Stimulated activated CD4-positive, alpha-beta T cell treated with anti-CD3 and anti-CD28 coated beads, Interleukin-4, amount 100 ng/mL, for 24 hours (primary cell): ENCODE measurements at regions not wholly inside any gene's neighbourhood (a gene's known extent, or its start where the extent isn't known, plus 50 kb on each side); places are given as distances from the start of the nearest gene placed in this dataset.
A peak's percentile ranks its signal among the peaks of the same experiment; 100 is the strongest.

Experiments
- DNase-seq: peaks from one replicate; pipeline ENCODE4 v3.0.0-alpha.2; 2020

DNA sequence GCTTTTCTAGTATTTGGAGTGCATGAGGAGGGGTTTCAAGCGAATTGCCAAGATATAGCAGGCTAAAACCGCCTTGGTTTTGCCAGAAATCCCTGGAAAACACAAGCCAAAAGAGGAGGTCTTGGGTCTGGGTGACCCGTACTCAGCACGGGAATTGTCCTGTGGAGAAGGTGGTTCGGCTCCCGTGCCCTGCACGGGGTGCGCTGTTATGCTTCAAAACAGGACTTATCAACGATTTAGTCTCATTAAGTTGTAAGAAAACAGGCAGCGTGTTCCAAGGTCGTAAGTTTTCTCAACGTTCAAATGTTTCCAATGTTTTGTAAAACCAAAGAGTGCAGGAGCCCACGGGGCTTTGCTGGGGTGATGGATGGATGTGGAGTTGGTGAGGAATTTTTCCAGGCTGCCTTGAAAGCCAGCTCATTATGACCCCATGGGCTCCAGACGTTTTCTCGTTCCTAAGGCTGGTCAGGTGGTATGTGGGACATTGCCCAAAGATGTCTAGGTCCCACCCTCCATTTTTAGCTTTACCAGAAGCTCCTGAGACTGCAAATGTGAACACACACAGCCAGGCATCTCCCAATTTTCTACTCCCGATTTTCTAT, 75.4 kb upstream of the CLDN14 start:
- no peak for DNase-seq

DNA sequence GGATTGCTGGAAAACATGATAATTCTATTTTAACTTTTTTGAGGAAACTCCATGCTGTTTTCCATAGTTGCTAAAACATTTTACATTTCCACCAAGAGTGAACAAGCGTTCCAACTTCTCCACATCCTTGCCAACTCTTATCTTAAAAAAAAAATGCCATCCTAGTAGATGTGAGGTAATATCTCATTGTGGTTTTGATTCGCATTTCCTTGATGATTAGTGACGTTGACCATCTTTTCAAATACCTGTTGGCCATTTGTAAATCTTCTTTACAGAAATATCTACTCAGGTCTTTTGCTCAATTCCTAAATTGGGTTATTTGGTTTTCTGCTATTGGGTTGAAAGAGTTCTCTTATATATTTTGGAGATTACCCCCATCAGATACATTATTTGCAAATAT, 77.4 kb upstream of the CLDN14 start:
- no peak for DNase-seq

DNA sequence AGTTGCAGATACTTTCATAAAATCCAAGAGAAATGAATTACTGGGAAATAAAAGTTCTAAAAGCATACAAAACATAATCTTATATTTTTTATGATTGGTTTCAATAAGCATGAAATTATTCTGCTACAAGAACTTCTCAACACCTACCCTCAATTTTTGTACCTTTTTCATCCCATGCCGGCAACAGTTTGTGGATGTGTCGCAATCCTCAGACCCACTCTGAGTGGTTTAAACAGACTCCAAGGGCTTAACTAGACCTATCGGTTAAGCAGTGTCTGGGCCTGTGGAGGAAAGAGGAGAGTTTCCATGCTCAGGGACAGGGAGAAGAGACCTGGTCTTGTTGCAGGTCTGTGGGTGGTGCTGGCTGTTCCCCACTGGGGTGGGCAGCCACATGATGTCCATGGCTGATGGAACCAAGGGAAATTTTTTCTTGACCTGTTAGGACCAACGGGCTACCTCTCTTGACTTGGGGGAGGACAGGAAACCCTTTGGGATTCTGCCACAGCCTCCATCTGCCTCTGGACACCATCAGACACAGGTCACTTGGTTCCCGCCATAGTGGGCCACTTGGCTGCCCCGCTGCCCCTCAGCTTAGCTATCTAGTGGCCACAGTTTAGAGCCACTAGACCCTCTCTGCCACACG, 81.1 kb upstream of the CLDN14 start:
- no peak for DNase-seq

DNA sequence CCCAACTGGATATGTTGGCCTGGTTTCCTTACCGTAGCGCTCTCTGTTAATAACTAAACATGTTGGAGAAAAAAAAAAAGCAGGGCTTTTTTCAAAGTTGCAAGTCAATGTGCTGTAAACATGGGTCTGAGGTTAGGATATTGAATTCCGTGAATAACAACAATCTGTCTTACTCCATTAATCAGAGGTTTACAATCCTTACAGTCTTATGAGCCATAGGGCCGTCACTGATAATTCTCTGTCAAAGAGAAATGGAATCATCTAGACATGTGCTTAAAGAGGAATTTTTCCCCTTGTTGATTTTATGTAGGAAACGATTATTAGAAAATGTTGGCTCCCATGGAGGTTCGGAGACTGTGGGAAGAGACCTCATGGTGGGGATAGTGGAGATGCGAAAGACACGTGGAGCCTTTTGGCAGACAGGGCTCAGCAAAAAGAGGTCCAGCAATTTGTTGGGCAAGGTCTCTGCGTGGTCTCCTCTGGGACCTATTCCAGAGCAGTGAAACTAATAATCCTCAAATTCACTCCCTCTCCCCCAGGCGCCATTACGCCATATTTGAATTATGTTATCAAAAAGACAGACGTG, 83.5 kb upstream of the CLDN14 start:
- no peak for DNase-seq

DNA sequence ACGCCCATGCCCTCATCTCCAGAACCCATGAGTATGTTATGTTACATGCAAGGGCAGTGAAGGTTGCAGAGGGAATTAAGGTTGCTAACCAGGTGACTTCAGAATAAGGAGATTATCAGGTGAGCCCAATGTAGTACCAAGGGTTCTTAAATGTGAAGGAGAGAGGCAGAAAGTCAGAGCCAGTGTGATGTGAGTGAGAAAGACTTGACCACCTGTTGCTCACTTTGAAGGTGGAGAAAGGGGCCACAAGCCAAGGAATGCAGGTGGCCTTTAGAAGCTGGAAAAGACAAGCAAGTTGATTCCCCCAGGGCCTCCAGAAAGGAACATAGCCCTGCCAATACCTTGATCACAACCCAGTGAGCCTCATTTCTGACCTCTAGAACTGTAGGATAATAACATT, 84.7 kb upstream of the CLDN14 start:
- no peak for DNase-seq

DNA sequence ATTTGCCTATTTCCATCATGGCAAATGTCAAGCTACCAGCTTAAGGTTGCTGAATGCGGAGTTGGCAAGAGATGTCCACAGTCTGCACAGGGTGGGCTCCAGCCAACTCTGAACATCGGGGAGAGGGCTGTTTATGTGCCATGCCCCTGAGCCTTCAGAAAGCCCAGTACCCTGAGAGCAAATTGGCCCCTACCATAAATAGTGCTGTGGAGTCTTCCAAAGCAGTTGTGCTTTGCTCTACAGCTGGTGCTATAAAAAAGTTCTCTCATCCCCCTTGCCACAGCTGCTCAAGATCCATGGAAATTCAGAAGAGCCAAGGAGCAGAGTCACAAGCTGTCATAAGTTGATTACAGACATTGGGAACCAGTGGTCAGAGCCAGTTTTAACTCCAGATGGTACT, 85.6 kb upstream of the CLDN14 start:
- DNase-seq = no peak

DNA sequence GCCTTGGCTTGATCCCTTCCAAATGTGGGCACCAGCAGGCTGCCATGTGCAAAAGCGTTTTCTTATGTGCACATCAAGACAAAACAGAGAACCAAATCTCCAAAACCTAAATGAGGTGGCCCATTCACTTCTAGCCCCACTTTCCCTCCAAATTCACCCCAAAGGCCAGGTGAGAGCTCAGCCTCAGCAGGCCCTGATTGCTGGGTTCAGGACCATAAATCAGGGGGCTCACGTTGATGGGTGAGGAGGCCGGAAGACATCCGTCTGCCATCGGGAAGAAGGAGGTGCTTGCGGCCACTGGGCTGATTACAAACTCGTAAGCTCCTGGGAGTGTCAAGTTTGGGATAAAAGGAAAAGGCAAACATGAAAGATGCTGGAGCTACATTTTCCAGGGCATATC, 86.7 kb upstream of the CLDN14 start:
- DNase-seq = no peak

DNA sequence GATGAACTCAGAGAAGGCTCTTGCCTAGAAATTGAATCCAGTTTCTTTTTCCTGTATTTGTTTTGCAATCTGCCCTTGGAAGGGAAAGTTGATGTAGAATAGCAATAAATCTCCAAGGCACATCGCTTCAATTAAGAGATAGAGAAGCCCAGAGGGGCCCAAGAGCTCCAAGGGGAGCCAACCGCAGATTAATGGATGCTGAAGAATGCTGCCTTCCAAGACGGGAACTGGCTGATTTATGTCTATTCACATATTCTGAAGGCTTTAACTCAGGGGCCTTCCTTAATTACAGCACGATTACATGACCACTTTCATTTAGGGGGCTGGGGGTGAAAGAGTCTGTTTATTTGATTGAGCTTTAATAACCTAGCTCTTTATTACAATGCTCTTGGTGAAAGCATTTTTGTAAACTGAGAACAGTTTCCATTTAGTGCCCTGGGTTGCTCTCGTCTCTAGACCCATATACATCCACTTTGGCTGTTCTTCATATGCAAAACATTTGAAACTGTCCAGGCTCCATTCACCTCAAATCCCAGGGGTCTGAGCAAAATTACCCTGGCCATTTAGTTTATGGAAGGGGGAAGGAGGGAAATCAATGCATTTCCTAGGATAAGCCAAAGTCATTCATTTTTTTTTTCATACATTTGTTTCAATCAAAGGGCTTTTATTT, 87.4 kb upstream of the CLDN14 start:
- no peak for DNase-seq

DNA sequence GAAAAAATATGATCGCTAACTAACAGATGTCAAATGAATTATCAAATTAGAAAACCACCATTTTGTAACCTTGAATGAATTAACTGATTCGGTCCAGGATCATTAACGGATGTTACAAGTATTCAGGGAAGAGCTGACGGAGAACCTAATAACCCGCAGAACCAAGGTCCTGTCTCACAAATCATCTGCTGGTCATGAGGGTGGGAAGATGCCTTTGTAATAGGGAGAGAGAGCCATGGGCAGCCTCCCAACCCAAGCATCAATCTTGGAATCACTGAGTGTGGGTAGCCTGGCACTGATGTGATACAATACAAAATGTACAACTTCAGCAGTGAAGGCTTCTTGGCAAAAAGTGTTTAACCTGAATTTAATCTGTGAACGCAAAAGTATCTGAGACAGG, 89.6 kb upstream of the CLDN14 start:
- DNase-seq = no peak

DNA sequence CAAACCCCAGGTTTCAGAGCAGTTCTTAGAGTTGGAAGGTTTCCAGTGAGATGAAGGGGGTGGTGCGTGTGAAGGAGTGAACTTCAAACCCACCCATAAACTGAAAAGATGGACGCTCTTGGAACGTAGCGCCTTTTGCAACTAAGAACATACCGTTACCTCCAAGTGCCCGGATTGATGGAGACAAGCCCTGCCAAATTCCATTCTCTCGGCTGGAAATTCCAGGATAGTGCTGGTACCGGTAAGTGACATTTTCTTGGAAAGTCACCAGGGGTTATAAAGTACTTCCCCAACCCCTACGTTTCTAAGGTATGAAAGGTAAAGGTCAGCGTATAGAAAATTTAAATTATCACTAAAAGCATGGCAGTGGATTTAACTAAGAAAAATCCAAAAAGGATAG, 91.6 kb upstream of the CLDN14 start:
- DNase-seq = no peak

DNA sequence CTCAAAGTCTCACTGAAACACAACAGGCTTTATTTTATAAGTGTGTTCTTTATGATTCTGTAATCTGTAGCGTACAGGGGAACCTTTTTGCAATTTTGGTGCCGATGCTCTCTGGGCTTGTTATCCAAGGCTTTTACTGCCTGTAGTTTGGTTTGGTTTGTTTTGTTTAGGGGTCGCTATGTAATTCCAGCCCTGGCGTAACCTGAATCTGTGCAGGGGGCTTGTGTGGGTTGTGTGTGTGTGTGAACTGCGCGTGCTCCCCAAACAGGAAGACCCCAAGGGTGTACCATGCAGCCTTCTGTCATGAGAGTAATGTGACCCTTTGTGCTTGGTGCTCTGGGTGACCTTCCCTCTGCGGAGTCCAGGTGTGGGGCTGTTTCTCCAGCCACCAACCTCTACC, 92.1 kb upstream of the CLDN14 start:
- no peak for DNase-seq

DNA sequence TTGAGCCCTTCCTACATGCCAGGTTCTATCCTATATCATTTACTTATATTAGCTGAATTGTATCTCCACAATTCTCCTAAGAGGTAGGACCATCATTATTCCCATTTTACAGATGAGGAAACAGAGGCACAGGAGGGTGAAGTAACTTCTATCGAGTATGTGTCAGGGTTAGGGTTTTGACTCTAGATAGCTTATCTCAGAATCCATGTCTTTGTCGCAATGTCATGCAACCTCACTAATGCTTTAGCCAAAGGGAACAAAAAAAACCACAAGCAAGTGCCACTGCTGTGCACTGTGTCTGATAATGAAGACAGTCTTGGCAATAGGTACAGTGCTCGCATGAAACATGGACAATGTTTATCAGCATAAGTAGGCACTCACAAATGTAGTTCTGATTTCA, 95.4 kb upstream of the CLDN14 start:
- no peak for DNase-seq

DNA sequence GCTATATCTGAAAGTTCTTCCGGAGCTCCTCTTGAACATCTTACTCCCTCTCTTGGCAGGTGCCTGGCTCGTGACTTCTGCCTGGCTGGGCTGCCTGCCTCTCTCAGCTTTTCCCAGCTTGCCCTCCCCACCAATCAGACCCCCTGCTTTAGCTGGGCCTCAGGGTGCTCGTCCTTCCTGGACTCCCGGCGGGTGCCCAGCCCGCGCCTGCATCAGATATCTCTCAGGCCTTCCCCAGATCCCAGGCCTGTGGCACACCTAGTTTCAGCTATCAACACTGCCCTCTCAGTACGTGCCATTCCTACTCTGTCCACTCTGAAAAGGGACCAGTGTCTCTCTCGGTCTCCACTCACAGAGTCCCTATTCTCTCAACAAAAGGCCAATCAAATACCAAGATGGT, 96.5 kb upstream of the CLDN14 start:
- DNase-seq = no peak

DNA sequence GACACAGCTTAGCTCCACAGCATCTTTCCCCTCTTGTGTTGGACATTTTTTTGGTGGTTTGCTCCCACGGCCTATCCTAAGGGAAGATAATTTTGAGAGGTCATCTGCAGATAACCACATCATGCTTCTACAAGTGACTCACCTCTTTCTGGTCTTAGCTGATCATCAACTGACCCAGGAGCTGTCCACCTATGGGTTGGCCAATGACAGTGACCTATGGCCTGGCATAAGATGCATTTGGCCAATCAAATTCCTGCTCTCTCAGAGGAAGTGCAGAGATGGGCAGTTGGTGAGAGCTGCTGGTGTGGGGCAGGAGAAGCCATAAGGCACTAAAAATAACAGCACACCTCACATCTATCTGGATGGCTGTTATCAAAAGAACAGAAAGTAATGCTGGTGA, 100.0 kb upstream of the CLDN14 start:
- DNase-seq = no peak

DNA sequence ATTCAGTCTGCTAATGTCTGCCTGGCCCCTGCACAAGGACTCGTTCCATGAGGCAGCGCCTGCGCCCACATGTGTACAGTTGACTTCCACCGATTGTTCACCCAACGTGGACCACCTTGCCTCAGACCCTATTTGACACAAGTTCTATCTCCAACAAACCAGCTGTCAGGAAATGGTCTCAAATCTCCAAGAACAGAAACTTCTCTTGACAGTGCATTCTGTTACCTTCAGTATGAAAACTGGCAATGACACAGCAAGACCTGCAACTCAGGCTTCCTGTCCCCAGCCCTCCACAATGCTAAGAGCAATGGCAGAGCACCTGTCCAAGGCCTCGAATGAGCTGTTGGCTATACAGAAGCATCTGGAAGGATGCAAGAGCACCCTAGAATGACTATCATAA, 102.3 kb upstream of the CLDN14 start:
- no peak for DNase-seq

DNA sequence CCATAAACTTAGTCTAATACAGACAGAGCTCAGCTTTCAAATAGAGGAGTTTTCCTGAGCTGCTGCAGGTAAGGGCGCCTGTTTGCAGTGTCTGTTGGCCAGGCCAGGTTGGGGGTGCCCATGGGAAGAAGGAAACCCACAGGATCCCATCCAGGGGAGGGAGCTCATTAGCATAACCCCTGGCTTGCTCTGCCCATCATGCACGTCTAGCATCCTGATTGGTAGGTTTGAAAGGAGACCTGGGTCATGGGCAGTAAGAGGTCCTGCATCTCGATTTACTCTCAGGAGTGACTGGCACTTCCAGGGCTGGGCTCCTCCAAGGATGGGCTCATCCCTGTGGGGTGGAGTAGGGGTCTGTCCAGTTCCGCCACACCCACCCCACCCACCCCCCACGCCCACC, 103.7 kb upstream of the CLDN14 start:
- DNase-seq = no peak

DNA sequence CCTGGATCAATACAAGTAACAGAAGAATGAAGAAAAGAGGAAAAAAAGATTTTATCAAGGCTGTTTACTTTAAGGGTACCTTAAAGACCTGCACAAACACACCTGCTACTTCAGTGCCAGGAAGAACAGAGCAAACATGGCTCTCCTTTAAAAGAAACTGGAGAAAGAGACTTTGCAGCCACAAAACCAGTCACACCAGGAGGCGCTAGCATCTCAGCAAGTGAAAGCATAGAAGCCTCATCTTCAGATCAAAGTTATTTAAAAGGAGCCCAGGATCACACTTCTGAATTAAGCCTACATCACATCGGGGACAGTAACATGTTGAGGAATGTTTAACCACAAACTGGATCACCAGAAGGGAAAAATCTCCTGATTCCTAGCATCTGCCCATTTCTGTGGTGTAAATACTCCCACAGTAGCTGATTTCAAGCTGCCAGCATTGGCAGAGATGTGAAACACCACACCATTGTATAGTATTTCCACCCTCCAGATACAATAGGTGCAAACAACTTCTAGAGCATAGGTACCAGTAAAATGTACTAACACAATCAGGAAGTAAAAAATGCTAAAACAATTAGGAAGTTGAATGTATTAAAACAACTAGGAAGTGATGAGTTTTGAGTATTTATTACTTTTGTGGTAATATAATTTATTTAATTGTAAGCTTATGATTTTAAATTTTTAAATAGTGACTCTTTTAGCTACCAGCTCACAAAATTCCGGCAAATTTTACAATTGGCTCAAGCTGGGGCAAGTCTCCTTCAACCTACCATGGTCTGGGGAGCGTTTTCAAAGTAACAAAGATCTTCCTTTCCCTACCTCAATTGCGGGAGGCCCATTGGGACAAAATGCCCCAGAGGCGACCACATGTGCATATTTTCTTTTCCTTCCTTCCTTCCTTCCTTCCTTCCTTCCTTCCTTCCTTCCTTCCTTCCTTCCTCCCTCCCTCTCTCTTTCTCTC, 105.3 kb upstream of the CLDN14 start:
- DNase-seq = no peak

DNA sequence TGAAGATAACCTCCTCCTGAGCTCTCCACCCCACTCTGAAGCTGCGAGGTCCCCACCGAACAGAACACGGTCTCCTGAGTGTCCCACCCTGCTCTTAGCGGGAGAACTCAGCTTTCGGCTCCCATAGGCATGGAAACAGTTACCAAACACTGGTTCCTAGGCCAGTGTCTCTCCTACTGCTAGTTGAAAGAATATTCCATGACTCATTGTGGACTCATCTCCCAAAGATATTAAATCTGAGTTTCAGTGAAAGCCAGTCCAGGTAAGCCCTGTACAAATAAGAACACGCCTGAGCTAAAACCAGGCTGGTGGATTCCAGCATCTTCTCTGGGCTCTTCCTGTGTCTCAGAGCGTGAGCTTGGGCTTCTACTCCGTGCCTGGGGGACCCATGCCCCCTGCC, 107.5 kb upstream of the CLDN14 start:
- DNase-seq = no peak

DNA sequence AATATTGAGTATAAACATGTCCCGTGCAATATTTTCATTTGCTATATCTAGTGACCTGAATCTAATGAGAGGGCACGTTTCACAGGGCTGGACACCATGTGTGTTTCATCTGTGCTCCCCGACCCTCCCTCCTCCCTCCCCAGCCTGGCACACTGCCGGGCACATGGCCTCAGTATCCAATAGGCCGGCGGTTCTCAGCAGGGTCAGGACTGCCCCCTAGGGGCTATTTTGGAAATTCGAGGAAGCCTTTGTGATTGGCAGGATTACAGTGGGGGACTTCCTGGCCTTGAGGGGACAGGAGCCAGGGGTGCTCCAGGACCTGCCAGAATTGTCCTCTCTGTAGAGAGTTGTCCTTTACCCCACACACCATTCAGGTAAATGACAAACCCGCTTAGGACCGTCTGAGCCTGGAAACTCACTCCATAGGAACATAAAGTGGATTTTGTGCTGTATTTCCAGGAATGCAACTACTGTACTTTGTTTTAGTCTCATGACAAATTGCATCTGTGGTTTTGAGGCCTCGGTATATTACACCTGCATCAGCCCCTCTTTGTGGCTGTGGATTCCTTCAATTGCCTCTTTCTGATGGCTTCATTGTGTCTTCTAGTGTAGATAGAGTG, 109.5 kb upstream of the SIM2 start:
- peak; percentile 10 for DNase-seq

DNA sequence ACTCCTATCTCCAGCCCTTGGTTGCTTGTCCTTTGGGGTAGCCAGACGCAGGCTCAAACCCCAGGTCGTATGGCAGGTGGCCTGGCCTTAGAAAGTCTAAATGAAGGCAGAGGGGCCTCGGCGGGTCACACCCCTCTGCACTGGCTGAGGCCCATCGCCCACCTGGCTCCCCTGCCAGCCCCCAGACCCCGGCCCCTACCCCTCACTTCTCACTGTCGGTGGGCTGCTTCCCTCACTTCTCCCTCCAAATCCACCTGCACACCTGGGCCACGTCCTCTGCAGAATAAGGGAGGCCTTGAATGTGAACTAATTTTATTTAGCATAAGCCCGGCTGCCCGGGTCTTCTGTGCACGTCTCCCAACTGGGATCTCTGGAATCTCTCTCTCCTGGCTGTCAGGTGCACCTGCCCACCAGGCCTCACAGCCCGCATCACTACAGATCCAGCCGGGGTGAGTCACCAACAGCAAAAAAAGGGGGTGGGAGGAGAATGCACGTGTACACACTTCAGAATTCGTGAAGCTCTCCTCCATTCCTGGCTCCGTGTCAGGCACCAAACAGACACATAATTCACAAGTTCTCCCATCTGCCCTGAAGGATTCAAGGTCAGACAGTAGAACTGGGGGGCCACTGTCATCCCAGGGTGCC, 107.5 kb upstream of the SIM2 start:
- DNase-seq = no peak

DNA sequence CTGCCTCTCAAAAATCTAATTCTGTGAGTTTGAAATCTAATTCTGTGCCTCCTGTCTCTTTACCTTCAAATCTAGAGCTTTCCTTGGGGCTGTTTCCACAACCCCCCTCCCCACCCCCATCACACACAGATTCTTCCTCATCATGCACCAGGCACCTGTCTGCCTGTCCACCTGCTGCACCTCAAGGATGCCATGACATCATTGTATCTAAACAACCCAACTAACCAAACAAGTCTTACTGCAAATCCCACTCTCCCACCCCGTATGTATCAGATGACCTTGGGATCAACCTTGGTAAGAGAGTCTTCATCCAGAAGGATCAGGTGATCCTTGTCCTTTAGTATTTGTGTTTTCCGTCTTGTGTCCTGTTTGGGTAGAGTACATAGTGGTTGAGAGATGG, 102.7 kb upstream of the SIM2 start:
- DNase-seq = no peak

DNA sequence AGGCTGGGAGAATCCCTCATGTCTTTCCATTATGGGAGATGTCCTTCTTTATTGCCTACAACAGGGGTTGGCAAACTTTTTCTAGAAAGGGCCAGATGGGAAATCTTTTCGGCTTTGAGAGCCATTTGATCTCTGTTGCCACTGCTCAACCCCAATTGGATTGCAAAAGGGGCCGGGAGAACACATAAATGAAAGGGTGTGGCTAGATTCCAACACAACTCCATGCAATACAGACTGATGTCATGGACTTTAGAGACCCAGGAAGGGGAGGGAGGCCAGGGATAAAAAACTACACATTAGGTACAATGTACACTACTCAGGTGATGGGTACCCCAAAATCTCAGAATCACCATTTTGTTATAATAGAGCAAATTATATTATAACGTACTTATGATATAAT, 97.6 kb upstream of the SIM2 start:
- DNase-seq = no peak
